SU-DHL-6 (cell line): ENCODE measurements at regions not wholly inside any gene's neighbourhood (a gene's known extent, or its start where the extent isn't known, plus 50 kb on each side); places are given as distances from the start of the nearest gene placed in this dataset.

Experiments used
- H2AFZ ChIP-seq: fragments of 200-600 bp; sonication (generic); 2 replicates; pipeline ENCODE4 v1.6.1; 2014; ENCODE audit warnings: low read depth, mild to moderate bottlenecking, moderate library complexity, mixed read lengths, antibody characterized with exemption, low read length; ENCODE audit not compliant: severe bottlenecking
- H3F3A ChIP-seq: fragments of 200-600 bp; shearing (Covaris generic); 2 replicates; pipeline ENCODE4 v1.6.0; 2016; ENCODE audit warnings: antibody characterized with exemption, mild to moderate bottlenecking; ENCODE audit not compliant: insufficient read depth
- H3K27ac ChIP-seq: fragments of 200-600 bp; sonication (generic); 2 replicates; pipeline ENCODE4 v1.5.1; 2016; ENCODE audit warnings: low read depth, mild to moderate bottlenecking, low read length, moderate library complexity, mixed read lengths
- H3K27me3 ChIP-seq: fragments of 200-600 bp; sonication (generic), shearing (Covaris generic); 2 replicates; pipeline ENCODE4 v1.6.0; 2014; ENCODE audit warnings: mild to moderate bottlenecking, low read length
- H3K36me3 ChIP-seq: fragments of 200-600 bp; sonication (generic); 2 replicates; pipeline ENCODE4 v1.6.1; 2014; ENCODE audit warnings: mild to moderate bottlenecking, low read length, mixed read lengths
- H3K4me2 ChIP-seq: fragments of 300-600, 200-600 bp; shearing (Covaris generic), sonication (generic); 2 replicates; pipeline ENCODE4 v1.6.0; 2014; ENCODE audit warnings: low read length, low read depth, mild to moderate bottlenecking; ENCODE audit not compliant: poor library complexity, severe bottlenecking
- H3K4me3 ChIP-seq: fragments of 200-600 bp; sonication (generic); 2 replicates; pipeline ENCODE4 v1.5.1; 2014; ENCODE audit warnings: antibody characterized with exemption, low read length, mild to moderate bottlenecking, mixed read lengths; ENCODE audit not compliant: insufficient read depth, poor library complexity, severe bottlenecking
- H3K79me2 ChIP-seq: fragments of 200-600 bp; sonication (generic); 2 replicates; pipeline ENCODE4 v1.6.1; 2014; ENCODE audit warnings: mild to moderate bottlenecking, low read length, moderate library complexity; ENCODE audit not compliant: insufficient read depth
- H3K9ac ChIP-seq: fragments of 200-600 bp; sonication (generic); 2 replicates; pipeline ENCODE4 v1.7.0; 2014; ENCODE audit warnings: mild to moderate bottlenecking, low read length
- H3K9me2 ChIP-seq: fragments of 200-600 bp; sonication (generic); replicated peaks from 2 replicates; pipeline ENCODE4 v1.6.1; 2014; ENCODE audit warnings: low read length; ENCODE audit not compliant: insufficient read depth
- H3K9me3 ChIP-seq: fragments of 200-600 bp; sonication (generic); 2 replicates; pipeline ENCODE4 v1.6.1; 2014; ENCODE audit warnings: low read length, mixed read lengths; ENCODE audit not compliant: insufficient read depth
- H4K20me1 ChIP-seq: fragments of 200-600 bp; sonication (generic); 2 replicates; pipeline ENCODE4 v1.6.1; 2014; ENCODE audit warnings: low read depth, mild to moderate bottlenecking, antibody characterized with exemption, low read length, moderate library complexity, mixed read lengths
- EZH2phosphoT487 ChIP-seq: fragments of 200-600 bp; sonication (generic), shearing (Covaris generic); conservative IDR thresholded peaks from 2 replicates; pipeline ENCODE4 v1.6.1; 2018; ENCODE audit warnings: mild to moderate bottlenecking, antibody characterized with exemption, low read length, moderate library complexity, mixed read lengths
- TF ChIP-seq, protein P1 (sequence below): fragments of 200-600 bp; sonication (generic); IDR thresholded peaks from one replicate; pipeline ENCODE4 v1.5.1; 2017; ENCODE audit warnings: antibody characterized with exemption, mild to moderate bottlenecking, low read length, moderate library complexity; ENCODE audit not compliant: insufficient read depth, poor library complexity, severe bottlenecking

DNA sequence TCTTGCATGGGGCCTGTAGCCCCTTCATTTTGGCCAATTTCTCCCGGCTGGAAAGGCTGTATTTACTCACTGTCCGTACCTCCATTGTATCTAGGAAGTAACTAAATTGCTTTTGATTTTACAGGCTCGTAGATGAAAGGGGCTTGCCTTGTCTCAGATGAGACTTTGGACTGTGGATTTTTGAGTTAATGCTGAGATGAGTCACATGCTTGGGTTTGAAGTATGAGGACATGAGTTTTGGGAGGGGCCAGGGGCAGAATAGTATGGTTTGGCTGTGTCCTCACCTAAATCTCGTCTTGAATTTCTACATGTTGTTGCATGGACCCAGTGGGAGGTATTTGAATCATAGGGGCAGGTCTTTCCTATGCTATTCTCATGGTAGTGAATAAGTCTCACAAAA, 407.6 kb upstream of the NDST3 start:
- no peak overlapping the region for H2AFZ ChIP-seq
- H3F3A ChIP-seq, result no peaks in the 10 kb centered on the region
- no peaks in the 10 kb centered on the region for H3K27me3 ChIP-seq
- no peak overlapping the region for H3K4me2 ChIP-seq
- H3K36me3 ChIP-seq, result no peaks in the 10 kb centered on the region
- no peak overlapping the region for H3K27ac ChIP-seq
- no peaks in the 10 kb centered on the region for H3K9me3 ChIP-seq
- H3K79me2 ChIP-seq, result no peaks in the 10 kb centered on the region
- TF ChIP-seq, protein P1, sequence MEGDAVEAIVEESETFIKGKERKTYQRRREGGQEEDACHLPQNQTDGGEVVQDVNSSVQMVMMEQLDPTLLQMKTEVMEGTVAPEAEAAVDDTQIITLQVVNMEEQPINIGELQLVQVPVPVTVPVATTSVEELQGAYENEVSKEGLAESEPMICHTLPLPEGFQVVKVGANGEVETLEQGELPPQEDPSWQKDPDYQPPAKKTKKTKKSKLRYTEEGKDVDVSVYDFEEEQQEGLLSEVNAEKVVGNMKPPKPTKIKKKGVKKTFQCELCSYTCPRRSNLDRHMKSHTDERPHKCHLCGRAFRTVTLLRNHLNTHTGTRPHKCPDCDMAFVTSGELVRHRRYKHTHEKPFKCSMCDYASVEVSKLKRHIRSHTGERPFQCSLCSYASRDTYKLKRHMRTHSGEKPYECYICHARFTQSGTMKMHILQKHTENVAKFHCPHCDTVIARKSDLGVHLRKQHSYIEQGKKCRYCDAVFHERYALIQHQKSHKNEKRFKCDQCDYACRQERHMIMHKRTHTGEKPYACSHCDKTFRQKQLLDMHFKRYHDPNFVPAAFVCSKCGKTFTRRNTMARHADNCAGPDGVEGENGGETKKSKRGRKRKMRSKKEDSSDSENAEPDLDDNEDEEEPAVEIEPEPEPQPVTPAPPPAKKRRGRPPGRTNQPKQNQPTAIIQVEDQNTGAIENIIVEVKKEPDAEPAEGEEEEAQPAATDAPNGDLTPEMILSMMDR, result no peak
- TF ChIP-seq EZH2phosphoT487, result no peak
- no peaks in the 10 kb centered on the region for H4K20me1 ChIP-seq
- no peaks in the 10 kb centered on the region for H3K9me2 ChIP-seq
- no peak overlapping the region for H3K4me3 ChIP-seq
- H3K9ac ChIP-seq, result no peak overlapping the region

DNA sequence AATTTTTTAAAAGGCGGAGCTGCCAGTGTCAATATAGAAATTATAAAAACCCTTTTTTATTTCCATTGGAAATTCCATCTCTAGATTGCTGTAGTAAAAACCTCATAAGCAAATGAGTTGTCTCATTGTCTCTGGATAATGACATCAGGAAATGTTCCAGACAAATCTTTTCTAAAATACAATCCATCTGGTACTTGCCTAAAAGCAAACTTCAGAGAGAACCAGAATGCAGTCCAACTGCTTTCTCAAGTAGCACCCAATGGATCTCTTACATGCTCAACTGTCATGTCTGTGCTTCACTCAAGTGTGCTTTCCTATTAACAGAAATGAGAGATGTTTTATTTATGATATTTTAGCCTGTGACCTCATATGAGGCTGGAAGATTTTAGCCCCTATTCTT, 399.6 kb upstream of the NDST3 start:
- Histone ChIP-seq H3K27me3 (no peaks in the 10 kb centered on the region), H3K36me3 (no peaks in the 10 kb centered on the region), H3K9ac (no peak overlapping the region), H3K9me2 (no peaks in the 10 kb centered on the region), H3K27ac (no peak overlapping the region), H3F3A (no peaks in the 10 kb centered on the region), H3K4me3 (no peak overlapping the region), H3K4me2 (no peak overlapping the region), H2AFZ (no peak overlapping the region), H3K9me3 (no peaks in the 10 kb centered on the region), H4K20me1 (no peaks in the 10 kb centered on the region), H3K79me2 (no peaks in the 10 kb centered on the region)
- no peak for TF ChIP-seq EZH2phosphoT487
- TF ChIP-seq, protein P1, result no peak

DNA sequence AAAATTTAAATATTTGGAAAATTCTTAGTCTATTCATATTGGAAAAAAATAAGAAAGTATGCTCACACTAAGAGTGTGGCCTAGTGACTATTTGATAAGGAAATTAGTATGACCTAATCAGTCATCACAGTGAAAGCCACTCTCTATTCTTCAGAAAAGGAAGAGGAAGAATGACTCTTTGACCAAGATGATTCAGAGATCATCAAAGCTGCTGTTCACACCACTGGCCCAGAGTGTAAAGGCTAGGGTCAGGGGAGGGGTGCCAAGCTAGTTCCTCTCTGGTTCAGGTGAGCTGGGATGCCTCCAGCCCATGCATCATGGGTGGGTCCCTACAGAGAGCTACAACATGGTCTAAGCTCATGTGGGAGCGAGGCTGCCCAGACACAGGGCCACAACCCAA, 396.9 kb upstream of the NDST3 start:
- H3K27me3 ChIP-seq, result no peaks in the 10 kb centered on the region
- TF ChIP-seq, protein P1, result no peak
- no peak for TF ChIP-seq EZH2phosphoT487

DNA sequence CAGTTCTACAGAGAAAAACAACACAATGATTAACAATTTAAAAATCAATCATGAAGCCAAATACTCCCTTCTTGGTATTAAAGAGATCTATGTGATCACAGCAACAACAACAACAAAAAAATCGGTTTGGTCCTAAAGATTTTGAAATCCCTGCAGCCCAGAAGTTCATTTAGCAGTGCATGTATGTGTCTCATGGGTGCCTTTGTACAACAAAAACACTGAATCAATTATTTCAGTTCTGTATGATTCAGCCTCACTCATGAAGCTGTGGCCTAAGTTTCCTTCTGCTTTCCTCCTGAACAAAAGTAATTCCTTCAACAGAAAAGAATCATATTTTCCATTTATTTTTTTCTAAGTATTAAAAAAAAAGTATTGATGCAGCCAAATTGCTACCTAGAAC, 393.4 kb upstream of the NDST3 start:
- Histone ChIP-seq H3K9ac (no peak overlapping the region), H3K27ac (no peak overlapping the region), H3K9me3 (no peaks in the 10 kb centered on the region), H3F3A (no peaks in the 10 kb centered on the region), H3K4me3 (no peak overlapping the region), H3K9me2 (no peaks in the 10 kb centered on the region), H4K20me1 (no peaks in the 10 kb centered on the region), H2AFZ (peak overlapping the region; percentile 64), H3K36me3 (no peaks in the 10 kb centered on the region), H3K27me3 (no peaks in the 10 kb centered on the region), H3K4me2 (no peak overlapping the region), H3K79me2 (no peaks in the 10 kb centered on the region)
- TF ChIP-seq, protein P1, result no peak
- TF ChIP-seq EZH2phosphoT487, result no peak

More for the DNA sequence above, 396.9 kb upstream of the NDST3 start:
- H3F3A ChIP-seq, result no peaks in the 10 kb centered on the region
- H3K9ac ChIP-seq, result no peak overlapping the region
- H3K27ac ChIP-seq, result no peak overlapping the region
- no peak overlapping the region for H3K4me2 ChIP-seq
- no peak overlapping the region for H3K4me3 ChIP-seq
- H3K9me3 ChIP-seq, result no peaks in the 10 kb centered on the region
- H2AFZ ChIP-seq, result no peak overlapping the region
- H3K36me3 ChIP-seq, result no peaks in the 10 kb centered on the region
- no peaks in the 10 kb centered on the region for H3K79me2 ChIP-seq
- H3K9me2 ChIP-seq, result no peaks in the 10 kb centered on the region
- H4K20me1 ChIP-seq, result no peaks in the 10 kb centered on the region
